Suppressor macrophage treated with lipopolysaccharide for 4 hours (primary cell): ENCODE measurements at regions not wholly inside any gene's neighbourhood (a gene's known extent, or its start where the extent isn't known, plus 50 kb on each side); places are given as distances from the start of the nearest gene placed in this dataset.

ENCODE experiments used
- DNase-seq: peaks from one replicate; pipeline ENCODE4 v3.0.0-alpha.2; 2020

- no peak for DNase-seq
Measured at GRCh38 chr3:189502256-189502655, 128.9 kb upstream of the TP63 start.

GRCh38 chr3:189502676-189503257, 128.4 kb upstream of the TP63 start:
- no peak for DNase-seq

GRCh38 chr3:189507856-189508255, 123.3 kb upstream of the TP63 start:
- DNase-seq, result no peak

- no peak for DNase-seq
Measured at GRCh38 chr3:189508784-189509501, 122.2 kb upstream of the TP63 start.

- DNase-seq, result no peak
Measured at GRCh38 chr3:189512039-189512438, 119.2 kb upstream of the TP63 start.

GRCh38 chr3:189512821-189513220, 118.4 kb upstream of the TP63 start:
- DNase-seq, result no peak

GRCh38 chr3:189513281-189514117, 117.7 kb upstream of the TP63 start:
- DNase-seq, result no peak

GRCh38 chr3:189516039-189516438, 115.2 kb upstream of the TP63 start:
- DNase-seq, result no peak

GRCh38 chr3:189517981-189518380, 113.2 kb upstream of the TP63 start:
- no peak for DNase-seq

GRCh38 chr3:189519458-189519857, 111.7 kb upstream of the TP63 start:
- DNase-seq, result no peak

- no peak for DNase-seq
Measured at GRCh38 chr3:189529468-189529867, 101.7 kb upstream of the TP63 start.

GRCh38 chr3:189529889-189530471, 101.2 kb upstream of the TP63 start:
- no peak for DNase-seq

- DNase-seq, result no peak
Measured at GRCh38 chr3:189530822-189531221, 100.4 kb upstream of the TP63 start.

GRCh38 chr3:189531271-189531670, 99.9 kb upstream of the TP63 start:
- DNase-seq, result no peak

GRCh38 chr3:189534531-189534930, 96.7 kb upstream of the TP63 start:
- DNase-seq, result no peak

- DNase-seq, result no peak
Measured at GRCh38 chr3:189537135-189537534, 94.1 kb upstream of the TP63 start.

- DNase-seq, result no peak
Measured at GRCh38 chr3:189547448-189547847, 83.7 kb upstream of the TP63 start.

GRCh38 chr3:189548053-189548452, 83.1 kb upstream of the TP63 start:
- no peak for DNase-seq

- no peak for DNase-seq
Measured at GRCh38 chr3:189551007-189551406, 80.2 kb upstream of the TP63 start.

GRCh38 chr3:189554868-189555557, 76.2 kb upstream of the TP63 start:
- DNase-seq, result no peak

GRCh38 chr3:189555558-189555881, 75.7 kb upstream of the TP63 start:
- no peak for DNase-seq

GRCh38 chr3:189557824-189558223, 73.4 kb upstream of the TP63 start:
- no peak for DNase-seq

GRCh38 chr3:189561256-189561655, 69.9 kb upstream of the TP63 start:
- DNase-seq, result no peak
